GM19025 (cell line): ENCODE measurements at regions not wholly inside any gene's neighbourhood (a gene's known extent, or its start where the extent isn't known, plus 50 kb on each side); places are given as distances from the start of the nearest gene placed in this dataset.

ENCODE experiments used
- ATAC-seq: cut with Tn5 transposase; IDR thresholded peaks from one replicate; pipeline ENCODE4 v1.9.1; 2021; ENCODE audit warnings: mild to moderate bottlenecking, low read depth, moderate library complexity; ENCODE audit not compliant: unreplicated experiment

- ATAC-seq: no peak
Observed at GRCh38 chr11:11021563-11021962, 163.7 kb upstream of the ZBED5 start.

DNA sequence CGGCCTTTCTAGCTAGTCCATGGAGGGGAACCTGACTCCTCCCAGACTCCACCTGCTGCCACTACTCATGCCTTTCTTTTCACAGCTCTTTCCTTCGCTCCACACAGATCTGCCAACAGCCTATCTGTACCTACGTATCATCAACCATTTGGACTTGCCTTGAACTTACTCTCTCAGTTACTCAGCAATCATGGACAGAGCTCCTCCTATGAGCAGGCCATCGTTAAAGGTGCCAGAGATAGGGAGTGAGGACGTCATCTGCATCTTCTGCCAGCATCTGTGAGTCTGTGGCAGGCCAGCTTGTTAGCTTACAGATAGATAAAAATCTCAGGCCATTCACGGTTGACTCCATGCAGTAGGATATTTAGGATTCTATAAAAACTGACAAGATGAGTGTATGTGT is 162.9 kb upstream of the ZBED5 start:
- no peak for ATAC-seq

DNA sequence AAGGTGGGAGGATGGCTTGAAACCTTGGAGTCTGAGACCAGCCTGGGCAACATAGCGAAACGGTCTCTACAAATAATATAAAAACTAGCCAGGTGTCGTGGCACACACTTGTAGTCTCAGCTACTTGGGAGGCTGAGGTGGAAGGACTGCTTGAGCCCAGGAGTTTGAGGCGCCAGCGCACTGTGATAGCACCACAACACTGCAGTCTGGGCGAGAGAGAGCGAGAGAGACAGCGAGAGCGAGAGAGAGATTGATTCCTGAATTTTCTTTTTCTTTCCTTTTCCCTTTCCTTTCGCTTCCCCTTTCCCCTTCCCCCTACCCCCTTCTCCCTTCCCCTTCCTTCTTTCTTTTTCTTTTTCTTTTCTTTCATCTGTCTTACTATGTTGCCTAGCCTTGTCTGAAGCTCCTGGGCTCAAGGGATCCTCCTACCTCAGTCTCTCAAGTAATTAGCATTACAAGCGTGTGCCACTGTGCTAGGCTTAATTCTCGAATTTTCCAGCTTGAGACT is 162.4 kb upstream of the ZBED5 start:
- no peak for ATAC-seq

DNA sequence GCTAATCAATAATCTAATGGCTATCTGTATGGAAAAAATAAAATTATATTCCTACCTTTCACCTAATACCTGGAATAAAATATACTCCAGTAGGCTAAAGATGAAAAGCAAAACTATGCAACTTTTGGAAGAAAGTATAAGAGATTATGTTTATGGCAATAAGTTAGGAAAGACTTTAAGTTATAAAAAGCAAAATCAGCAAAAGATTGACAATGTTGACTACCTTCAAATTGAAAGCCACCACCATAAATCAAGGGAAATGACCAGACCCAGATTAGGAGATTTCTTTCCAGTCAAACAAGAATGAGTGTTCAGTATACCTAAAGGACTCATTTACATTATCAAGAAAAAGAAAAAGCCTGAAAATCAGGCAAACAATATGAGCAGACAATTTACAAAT is 159.1 kb upstream of the ZBED5 start:
- ATAC-seq: no peak

DNA sequence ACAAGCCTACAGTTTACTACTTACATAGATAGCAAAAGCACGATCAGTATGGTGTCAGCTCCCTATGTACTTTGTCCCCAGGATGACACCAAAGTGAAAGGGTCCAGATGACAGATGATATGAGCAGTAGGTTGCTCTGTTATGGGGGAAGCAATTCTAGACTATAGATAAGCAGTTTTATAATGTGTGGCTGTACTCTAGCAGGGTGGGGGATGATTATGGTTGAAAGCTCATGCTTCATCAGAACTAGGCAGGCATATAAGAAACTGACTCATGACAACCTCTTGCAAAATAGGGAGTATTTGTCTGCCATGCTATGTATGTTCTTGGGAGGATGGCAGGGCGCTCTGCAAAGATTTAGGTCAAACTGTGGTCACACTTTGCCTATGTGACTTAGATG is 158.2 kb upstream of the ZBED5 start:
- no peak for ATAC-seq

DNA sequence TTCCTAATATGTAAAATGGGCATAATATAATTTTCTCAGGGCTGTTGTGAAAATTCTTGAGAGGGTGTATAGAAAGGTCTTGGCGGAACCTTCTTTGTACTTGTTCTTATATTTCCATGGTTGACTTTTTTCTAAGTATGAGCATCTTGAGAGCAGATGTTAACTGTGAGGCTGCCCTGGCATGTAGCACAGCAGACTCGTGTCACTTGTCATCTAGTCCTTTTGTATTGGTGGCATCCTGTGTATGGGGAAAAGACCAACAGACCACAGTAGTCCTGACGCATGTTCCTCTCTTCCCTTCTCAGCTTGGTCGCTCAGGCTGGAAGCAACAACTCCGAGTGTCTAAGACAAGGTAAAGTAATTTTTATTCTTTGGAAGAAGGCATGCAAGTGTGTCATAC is 153.8 kb upstream of the ZBED5 start:
- no peak for ATAC-seq

DNA sequence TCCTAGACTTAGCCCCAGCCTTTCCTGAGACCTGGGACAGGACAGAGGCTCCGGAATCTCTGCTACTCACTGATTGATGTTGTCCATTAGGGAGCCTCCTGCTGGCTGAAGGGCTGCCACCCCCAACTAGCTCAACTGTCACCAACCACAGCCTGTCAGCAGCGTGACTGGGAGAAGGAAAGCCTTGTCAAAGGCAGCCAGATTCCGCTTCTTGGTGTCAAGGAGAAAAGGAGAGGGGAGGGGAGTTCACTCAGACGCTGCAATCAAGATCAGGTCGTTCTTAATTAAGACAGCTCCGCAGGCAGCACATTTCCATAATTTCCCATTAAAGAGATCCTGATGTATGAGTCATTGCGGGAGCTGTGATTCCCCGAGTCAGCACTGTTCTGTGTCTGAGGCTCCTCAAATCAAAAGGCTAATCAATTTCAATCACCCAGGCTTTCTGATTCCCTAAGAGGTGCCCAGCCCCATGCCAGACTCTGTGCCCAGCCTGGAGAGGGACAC is 152.8 kb upstream of the ZBED5 start:
- ATAC-seq: no peak

GRCh38 chr11:11009179-11009578 is 151.3 kb upstream of the ZBED5 start:
- ATAC-seq: no peak

DNA sequence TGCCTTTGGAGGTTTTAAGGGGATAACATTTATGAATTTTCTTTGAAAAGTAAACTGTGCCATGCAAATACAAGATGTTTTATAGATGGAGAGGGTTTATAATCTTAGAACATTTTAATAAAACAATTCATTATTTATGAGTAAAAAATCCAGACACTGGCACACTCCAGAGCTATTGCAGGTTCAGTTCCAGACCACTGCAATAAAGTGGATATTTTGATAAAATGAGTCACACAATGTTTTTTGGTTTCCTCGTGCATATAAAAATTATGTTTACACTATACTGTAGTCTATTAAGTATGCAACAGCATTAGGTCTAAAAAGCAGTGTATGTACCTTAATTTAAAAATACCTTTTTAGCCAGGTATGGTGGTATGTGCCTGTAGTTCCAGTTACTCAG is 146.2 kb upstream of the ZBED5 start:
- no peak for ATAC-seq

- no peak for ATAC-seq
Observed at GRCh38 chr11:11003226-11003625, 145.4 kb upstream of the ZBED5 start.

GRCh38 chr11:11000579-11001283 is 142.9 kb upstream of the ZBED5 start:
- no peak for ATAC-seq

- ATAC-seq: no peak
Observed at GRCh38 chr11:10998674-10999073, 140.8 kb upstream of the ZBED5 start.

DNA sequence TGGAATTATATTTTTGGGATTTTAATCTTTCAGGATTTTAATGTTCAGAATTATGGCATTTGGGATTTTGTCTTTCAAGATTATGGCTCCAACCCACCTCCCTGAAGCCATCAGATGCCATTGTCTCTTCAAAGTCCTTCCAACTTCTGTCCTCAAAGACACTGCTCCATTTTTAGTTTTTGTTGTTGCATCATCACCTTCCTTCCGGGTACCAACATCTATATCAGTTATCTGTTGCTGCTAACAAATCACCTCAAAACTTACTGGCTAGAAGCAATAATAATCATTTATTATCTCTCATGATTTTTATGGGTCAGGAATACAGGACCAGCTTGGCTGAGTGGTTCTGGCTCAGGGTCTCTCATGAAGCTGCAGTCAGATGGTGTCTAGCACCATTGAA is 138.8 kb upstream of the ZBED5 start:
- ATAC-seq: no peak

- no peak for ATAC-seq
Observed at GRCh38 chr11:10993640-10994039, 135.8 kb upstream of the ZBED5 start.

- ATAC-seq: no peak
Observed at GRCh38 chr11:10993186-10993585, 135.3 kb upstream of the ZBED5 start.

DNA sequence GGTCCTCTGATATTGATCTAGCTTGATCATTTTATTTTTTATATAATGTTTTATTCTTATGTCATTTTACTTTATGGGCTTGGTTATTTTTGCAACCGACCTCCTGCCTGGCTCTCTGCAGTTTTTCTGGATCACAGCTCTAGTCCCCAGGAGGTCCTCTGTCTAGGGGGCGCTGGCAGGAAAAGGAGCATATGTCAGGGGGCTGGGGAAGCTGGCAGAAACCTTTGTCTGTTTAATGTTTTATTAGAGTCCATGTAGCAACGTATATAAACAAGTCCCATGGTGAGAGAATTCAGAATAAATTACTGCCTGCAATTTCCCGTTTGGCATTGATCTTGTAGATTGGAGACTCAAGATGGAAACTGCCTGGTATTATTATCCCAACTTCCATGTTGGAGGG is 133.5 kb upstream of the ZBED5 start:
- ATAC-seq: no peak

DNA sequence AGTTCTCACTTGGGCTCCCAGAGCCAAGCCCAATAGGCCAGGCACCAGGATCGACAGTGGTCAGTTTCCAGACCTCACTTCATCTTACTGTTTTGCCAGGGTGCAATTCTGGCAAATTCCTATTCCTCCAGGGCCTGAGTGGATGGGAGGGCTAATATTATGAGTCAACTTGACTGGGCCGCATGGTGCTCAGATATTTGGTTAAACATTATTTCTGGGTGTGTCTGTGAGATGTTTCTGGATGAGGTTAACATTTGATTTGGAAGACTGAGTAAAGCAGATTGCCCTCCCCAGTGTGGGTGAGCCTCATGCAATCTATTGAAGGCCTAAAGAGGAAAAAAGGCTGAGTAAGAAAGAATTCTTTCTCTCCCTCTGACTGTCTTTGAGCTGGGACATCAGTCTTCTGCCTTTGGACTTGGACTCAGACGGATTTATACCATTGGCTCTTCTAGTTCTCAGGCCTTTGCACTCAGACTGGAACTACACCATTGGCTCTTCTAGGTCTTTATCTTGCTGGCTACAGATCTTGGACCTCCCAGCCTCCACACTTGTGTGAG is 132.9 kb upstream of the ZBED5 start:
- no peak for ATAC-seq

DNA sequence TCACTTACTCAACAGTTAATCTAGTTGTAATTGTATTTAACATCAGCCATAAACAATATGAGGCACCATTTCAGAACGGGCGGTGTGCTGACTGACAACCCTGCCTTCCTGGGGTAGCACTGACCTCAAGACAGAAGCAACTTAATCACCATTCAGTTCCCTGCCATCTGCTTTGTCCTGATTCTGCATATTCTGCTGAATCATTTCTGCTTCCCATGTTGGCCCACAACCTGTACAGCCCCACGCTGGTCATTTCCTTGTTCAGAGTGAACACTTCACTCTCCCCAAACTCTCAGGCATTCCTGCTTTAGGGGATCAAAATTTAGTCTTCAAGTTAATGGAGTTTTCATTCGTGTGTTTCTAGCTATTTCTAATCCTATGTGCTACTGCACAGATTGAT is 132.3 kb upstream of the ZBED5 start:
- no peak for ATAC-seq

- ATAC-seq: no peak
Observed at GRCh38 chr11:10986006-10986405, 128.2 kb upstream of the ZBED5 start.

DNA sequence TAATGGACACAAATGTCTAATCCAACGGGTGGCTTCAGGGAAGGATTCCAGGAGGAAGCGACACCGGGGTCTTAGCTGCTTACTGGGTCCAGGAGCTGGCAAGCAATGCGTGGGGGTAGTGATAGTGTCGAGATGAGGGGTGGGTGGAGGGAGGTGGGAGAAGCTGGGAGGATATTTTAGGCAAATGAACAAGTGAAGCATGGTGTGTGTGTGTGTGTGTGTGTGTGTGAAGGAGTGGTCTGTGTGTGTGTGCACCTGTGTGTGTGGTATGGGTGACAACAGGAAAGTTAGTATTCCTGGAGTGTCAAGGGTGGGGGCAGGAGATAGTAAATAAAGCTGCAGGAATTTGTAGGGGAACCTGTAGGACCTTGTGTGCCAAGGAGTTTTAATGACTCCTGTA is 126.9 kb upstream of the ZBED5 start:
- ATAC-seq: no peak

DNA sequence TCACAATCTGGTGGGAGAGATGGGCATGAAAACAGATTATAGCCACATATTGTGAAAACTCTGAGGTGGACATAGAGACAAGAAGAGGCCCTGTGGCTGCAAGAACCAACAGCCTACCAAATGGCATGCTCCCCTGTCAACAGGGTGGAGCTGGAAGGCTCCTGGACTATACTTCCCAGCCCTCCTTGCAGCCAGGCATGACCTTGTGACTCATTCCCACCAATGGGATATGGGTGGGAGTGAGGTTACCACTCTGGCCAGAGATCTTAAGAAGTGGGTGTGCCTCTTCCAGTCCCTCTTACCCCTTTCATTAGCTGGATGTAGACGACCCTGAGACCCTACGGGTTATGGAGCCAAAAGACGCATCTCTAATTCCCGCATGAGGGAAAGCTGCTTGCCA is 126.4 kb upstream of the ZBED5 start:
- no peak for ATAC-seq
